Pancreas (tissue), 10 donors: ENCODE measurements at regions not wholly inside any gene's neighbourhood (a gene's known extent, or its start where the extent isn't known, plus 50 kb on each side); places are given as distances from the start of the nearest gene placed in this dataset.

Experiments used
- ATAC-seq, 4 donors: fragments of 200-7000 bp; cut with Tn5 transposase; one replicate each; pipeline versions ENCODE4 v1.8.0 to v1.9.1; 2020; ENCODE audit warnings: mild to moderate bottlenecking in 4 of 4, moderate library complexity in 4 of 4
- DNase-seq, 6 donors: peaks; one replicate each; pipeline ENCODE4 v3.0.0-alpha.2; 2020
- FAIRE-seq: peaks from 2 replicates; lab custom pipeline; 2012; peaks lifted over from hg19 to GRCh38; lab: Jason Lieb, UNC
- H3K27ac ChIP-seq, 4 donors: fragments of 200-600 bp; sonication (generic); 1 replicate in 3 of 4; 2 replicates in 1 of 4; pipeline versions ENCODE4 v1.5.0 to v1.8.0; 2020
- H3K27me3 ChIP-seq, 4 donors: fragments of 200-600 bp; one replicate each; pipeline ENCODE4 v1.8.0; 2021
- H3K36me3 ChIP-seq, 3 donors: fragments of 200-600 bp; sonication (generic) in 1 of 3; one replicate each; pipeline versions ENCODE4 v1.5.0 to v1.8.0; 2020 to 2021
- H3K4me1 ChIP-seq, 3 donors: fragments of 200-600 bp; one replicate each; pipeline ENCODE4 v1.8.0; 2021
- H3K4me3 ChIP-seq, 4 donors: fragments of 200-600 bp; sonication (generic) in 2 of 4; one replicate each; pipeline versions ENCODE4 v1.5.0 to v1.8.0; 2020 to 2021
- H3K9me3 ChIP-seq, 4 donors: fragments of 200-600 bp; one replicate each; pipeline ENCODE4 v1.8.0; 2021
- WGBS, 2 donors: extraction: QIAGEN DNeasy Blood & Tissue Kit; methylation state at CpG; one replicate each; pipeline ENCODE4 v1.1.7; 2013; 5-methylcytosine and 5-hydroxymethylcytosine counted together
- intact Hi-C, 3 donors: fragments of 100-400 bp; cut with DNase I; formaldehyde crosslinking; loops; one replicate each; pipeline versions ENCODE4 v1.11.1 to v1.14.2; 2022
- TF ChIP-seq, protein P1 (sequence below), 4 donors: fragments of 200-600 bp; sonication (generic) in 3 of 4; IDR thresholded peaks; one replicate each; pipeline versions ENCODE4 v1.5.0 to v1.8.0; 2021; ENCODE audit warnings: antibody characterized with exemption in 4 of 4
- donor health status: healthy with polysubstance abuse.
- donor health status: DM: no; HTN: no; CAD: no; lungs with moderate emphysema.
- donor health status: DM: no; HTN: no; CAD: no.
- donor health status: control.
- donor health status: control.
- donor health status: Bipolar disorder and iron deficiency.
- donor health status: DM: yes; HTN: yes; CAD: no.
- donor health status: DM: no; HTN: no; CAD: no.
- donor health status: DM: no; HTN: no; CAD: no.
- donor health status: DM: yes; HTN: yes; CAD: no.

DNA sequence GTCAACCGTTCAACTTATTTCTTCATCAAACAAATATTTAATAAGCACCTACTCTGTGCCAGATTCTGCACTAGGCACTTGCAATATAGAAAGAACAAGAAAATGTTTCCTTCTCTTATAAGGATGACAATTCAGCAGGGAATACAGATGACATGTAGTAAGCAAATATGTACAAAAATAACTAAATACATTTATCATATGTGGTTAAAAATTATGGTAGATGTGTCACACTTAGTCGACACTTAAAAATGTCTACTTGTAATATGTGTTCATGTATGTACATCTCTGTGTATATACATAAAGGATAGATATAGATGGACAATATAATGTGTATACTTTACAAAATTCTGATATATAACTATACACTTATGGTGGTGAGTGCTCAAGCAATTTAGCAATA, 417.0 kb upstream of the MEF2C start:
- Histone ChIP-seq H3K4me1 (no peaks in the 10 kb centered on the region), H3K9me3 (no peaks in the 10 kb centered on the region), H3K4me3 (no peak overlapping the region), H3K36me3 (no peaks in the 10 kb centered on the region), H3K27ac (no peak overlapping the region), H3K27me3 (no peaks in the 10 kb centered on the region)
- 64 to 65% methylated on average over 2 of the region's 2 CpGs for WGBS, 2 donors
- DNase-seq (no peak), FAIRE-seq (no peak), ATAC-seq (no peak)
- TF ChIP-seq, protein P1, sequence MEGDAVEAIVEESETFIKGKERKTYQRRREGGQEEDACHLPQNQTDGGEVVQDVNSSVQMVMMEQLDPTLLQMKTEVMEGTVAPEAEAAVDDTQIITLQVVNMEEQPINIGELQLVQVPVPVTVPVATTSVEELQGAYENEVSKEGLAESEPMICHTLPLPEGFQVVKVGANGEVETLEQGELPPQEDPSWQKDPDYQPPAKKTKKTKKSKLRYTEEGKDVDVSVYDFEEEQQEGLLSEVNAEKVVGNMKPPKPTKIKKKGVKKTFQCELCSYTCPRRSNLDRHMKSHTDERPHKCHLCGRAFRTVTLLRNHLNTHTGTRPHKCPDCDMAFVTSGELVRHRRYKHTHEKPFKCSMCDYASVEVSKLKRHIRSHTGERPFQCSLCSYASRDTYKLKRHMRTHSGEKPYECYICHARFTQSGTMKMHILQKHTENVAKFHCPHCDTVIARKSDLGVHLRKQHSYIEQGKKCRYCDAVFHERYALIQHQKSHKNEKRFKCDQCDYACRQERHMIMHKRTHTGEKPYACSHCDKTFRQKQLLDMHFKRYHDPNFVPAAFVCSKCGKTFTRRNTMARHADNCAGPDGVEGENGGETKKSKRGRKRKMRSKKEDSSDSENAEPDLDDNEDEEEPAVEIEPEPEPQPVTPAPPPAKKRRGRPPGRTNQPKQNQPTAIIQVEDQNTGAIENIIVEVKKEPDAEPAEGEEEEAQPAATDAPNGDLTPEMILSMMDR (IDR thresholded peaks at IDR 0.05), result no peak
- intact Hi-C loops, result no loop called here

DNA sequence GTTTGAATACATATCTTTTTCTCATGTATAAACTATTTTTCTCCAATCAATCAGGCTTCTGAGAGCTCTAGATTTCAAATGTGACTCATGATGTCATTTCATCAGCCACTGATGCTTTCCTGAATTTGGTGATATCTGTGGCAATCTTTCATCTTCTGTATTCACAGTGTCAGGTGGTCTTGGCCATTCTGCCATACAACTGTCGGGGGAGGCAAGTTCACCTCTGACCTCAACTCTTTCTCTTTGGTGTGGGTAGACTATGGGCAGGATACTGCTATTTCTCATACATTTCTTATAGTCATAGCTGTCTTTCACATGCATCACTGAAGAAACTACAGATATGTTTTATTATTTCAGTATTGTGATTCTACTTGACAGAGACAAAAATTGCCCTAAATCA, 414.1 kb upstream of the MEF2C start:
- Histone ChIP-seq H3K4me3 (no peak overlapping the region), H3K27me3 (no peaks in the 10 kb centered on the region), H3K27ac (no peak overlapping the region), H3K9me3 (no peaks in the 10 kb centered on the region), H3K4me1 (no peaks in the 10 kb centered on the region), H3K36me3 (no peaks in the 10 kb centered on the region)
- ATAC-seq (no peak), FAIRE-seq (no peak), DNase-seq (no peak)
- 74 to 84% methylated on average over 1 of the region's 1 CpG for WGBS, 2 donors
- intact Hi-C loops, result no loop called here
- TF ChIP-seq, protein P1 (IDR thresholded peaks at IDR 0.05), result no peak

DNA sequence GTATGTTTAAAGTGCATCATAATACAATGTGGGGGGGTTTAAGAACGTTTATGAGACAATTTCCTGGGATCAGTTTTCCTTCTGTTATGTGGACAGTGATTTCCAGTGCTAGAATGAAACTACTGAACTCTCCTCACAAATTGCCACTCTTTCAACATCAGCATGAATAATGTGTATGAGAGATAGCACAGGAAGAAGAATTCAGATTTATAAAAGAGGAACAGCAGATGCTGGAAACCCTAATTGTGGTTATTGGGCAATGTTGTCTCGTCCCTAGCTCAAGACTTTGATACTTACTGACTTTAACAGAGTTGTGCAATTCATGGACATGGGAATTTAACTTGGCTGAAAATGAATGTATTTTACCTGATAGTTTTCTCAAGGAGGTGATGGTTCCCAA, 410.8 kb upstream of the MEF2C start:
- DNase-seq (no peak), ATAC-seq (peak in 2 of 4 donors; percentile 65 to 67), FAIRE-seq (no peak)
- intact Hi-C loops, result no loop called here
- Histone ChIP-seq H3K27ac (no peak overlapping the region), H3K4me3 (no peak overlapping the region), H3K9me3 (no peaks in the 10 kb centered on the region), H3K27me3 (no peaks in the 10 kb centered on the region), H3K36me3 (no peaks in the 10 kb centered on the region), H3K4me1 (no peaks in the 10 kb centered on the region)
- 42 to 48% methylated on average over 2 of the region's 2 CpGs for WGBS, 2 donors
- TF ChIP-seq, protein P1 (IDR thresholded peaks at IDR 0.05), result no peak

DNA sequence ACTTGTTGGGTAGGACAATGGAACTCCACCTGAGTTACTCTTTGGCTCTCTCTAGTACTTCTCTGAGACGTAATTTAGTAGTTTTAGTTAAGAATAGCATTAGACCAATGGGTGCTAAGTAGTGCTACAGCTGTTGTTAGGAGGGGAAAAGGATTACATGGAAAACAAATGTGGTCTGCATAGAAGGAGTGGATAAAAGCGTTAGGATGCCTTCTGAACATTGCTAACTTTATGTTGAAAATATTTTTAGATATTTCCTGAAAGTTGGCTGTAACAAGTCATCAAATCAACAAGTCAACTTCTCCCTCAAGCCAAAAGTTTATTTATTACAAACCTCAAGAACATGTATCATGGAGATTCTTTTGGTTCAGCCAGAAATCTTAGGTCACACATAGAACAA, 409.5 kb upstream of the MEF2C start:
- FAIRE-seq, result no peak
- no peak for DNase-seq
- H3K36me3 ChIP-seq, result no peaks in the 10 kb centered on the region

DNA sequence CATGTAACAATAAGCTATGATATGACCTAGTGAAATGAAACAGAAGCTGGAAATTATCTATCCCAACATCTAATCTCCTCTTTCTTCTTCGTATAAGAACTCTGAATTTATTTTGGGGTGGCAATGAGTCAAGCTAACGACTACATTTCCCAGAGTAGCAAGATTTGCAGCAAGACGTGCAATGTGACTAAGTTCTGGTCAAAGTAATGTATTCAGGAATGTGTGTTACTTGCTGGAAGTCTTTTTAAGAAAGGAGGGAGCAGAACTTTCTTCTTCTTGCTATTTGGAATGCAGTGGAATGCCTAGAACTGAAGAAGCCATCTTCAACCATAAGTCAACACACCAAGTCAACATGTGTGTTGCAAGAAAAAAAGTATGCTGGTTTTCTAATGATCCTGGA, 406.6 kb upstream of the MEF2C start:
- ATAC-seq (no peak), FAIRE-seq (no peak), DNase-seq (no peak)
- Histone ChIP-seq H3K4me3 (no peak overlapping the region), H3K4me1 (no peaks in the 10 kb centered on the region), H3K9me3 (no peaks in the 10 kb centered on the region), H3K27me3 (no peaks in the 10 kb centered on the region), H3K27ac (no peak overlapping the region), H3K36me3 (no peaks in the 10 kb centered on the region)
- intact Hi-C loops, result no loop called here
- 57 to 60% methylated on average over 3 of the region's 3 CpGs for WGBS, 2 donors
- TF ChIP-seq, protein P1 (IDR thresholded peaks at IDR 0.05), result no peak

More for the DNA sequence above, 409.5 kb upstream of the MEF2C start:
- TF ChIP-seq, protein P1 (IDR thresholded peaks at IDR 0.05), result no peak
- 72 to 77% methylated on average over 2 of the region's 2 CpGs for WGBS, 2 donors
- H3K27me3 ChIP-seq, result no peaks in the 10 kb centered on the region
- no peaks in the 10 kb centered on the region for H3K4me1 ChIP-seq
- H3K4me3 ChIP-seq, result no peak overlapping the region
- intact Hi-C loops, result no loop called here
- no peaks in the 10 kb centered on the region for H3K9me3 ChIP-seq
- no peak for ATAC-seq
- H3K27ac ChIP-seq, result no peak overlapping the region
